ENCODE measurements at regions not wholly inside any gene's neighbourhood (a gene's known extent, or its start where the extent isn't known, plus 50 kb on each side); places are given as distances from the start of the nearest gene placed in this dataset.

DNA sequence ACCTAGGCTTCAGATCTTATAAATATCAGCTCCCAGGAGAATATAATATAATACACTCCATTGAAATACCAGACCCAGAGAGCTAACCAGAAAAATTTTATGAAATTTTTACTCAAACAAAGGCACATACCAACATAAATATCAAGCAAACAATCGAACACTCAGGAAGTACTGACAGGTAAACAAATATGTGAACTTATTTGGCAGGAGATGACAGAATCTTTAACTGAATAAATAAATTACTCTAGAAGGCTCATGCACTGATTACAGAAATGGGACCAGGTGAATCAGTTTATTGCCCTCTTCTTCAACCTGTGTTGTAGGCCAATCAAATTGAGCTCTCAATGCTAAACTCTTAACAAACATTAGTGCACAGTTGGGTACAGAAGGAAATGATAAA is 225.2 kb upstream of the PABPC4L start:
- TF ChIP-seq, protein P1, sequence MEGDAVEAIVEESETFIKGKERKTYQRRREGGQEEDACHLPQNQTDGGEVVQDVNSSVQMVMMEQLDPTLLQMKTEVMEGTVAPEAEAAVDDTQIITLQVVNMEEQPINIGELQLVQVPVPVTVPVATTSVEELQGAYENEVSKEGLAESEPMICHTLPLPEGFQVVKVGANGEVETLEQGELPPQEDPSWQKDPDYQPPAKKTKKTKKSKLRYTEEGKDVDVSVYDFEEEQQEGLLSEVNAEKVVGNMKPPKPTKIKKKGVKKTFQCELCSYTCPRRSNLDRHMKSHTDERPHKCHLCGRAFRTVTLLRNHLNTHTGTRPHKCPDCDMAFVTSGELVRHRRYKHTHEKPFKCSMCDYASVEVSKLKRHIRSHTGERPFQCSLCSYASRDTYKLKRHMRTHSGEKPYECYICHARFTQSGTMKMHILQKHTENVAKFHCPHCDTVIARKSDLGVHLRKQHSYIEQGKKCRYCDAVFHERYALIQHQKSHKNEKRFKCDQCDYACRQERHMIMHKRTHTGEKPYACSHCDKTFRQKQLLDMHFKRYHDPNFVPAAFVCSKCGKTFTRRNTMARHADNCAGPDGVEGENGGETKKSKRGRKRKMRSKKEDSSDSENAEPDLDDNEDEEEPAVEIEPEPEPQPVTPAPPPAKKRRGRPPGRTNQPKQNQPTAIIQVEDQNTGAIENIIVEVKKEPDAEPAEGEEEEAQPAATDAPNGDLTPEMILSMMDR (IDR thresholded peaks at IDR 0.05), result no peak
- TF ChIP-seq POLR2A (IDR thresholded peaks at IDR 0.05), result no peak

All from thyroid gland (tissue), 4 donors.